SH-SY5Y (cell line): ENCODE measurements at regions not wholly inside any gene's neighbourhood (a gene's known extent, or its start where the extent isn't known, plus 50 kb on each side); places are given as distances from the start of the nearest gene placed in this dataset.

ENCODE experiments used
- GATA2 ChIP-seq: IDR thresholded peaks from 2 replicates; pipeline ENCODE4 v1.6.1; 2011; ENCODE audit warnings: mild to moderate bottlenecking, low read depth, low read length
- GATA3 ChIP-seq: IDR thresholded peaks from 2 replicates; pipeline ENCODE4 v1.6.1; 2011; ENCODE audit warnings: low read depth, mild to moderate bottlenecking, low read length, moderate library complexity

- TF ChIP-seq GATA3 (no peak), GATA2 (no peak)
These were observed 204.1 kb upstream of the PTGFR start for GRCh38 chr1:78286686-78287085.
